KMS-11 (cell line): ENCODE measurements at regions not wholly inside any gene's neighbourhood (a gene's known extent, or its start where the extent isn't known, plus 50 kb on each side); places are given as distances from the start of the nearest gene placed in this dataset.
"Not testable (repeated sequence)": the region's sequence is repeated elsewhere in the genome, so short reads cannot be mapped to it uniquely, and the experiment has no call there.

Source experiments
- H2AFZ ChIP-seq: fragments of 200-600 bp; sonication (generic); 2 replicates; pipeline ENCODE4 v1.6.1; 2016; ENCODE audit warnings: antibody characterized with exemption, mixed run types, low read depth
- H3K27ac ChIP-seq: fragments of 200-600 bp; sonication (generic); 2 replicates; pipeline ENCODE4 v1.6.1; 2016; ENCODE audit warnings: mild to moderate bottlenecking, mixed run types
- H3K27me3 ChIP-seq: fragments of 200-600 bp; sonication (generic); 2 replicates; pipeline ENCODE4 v1.6.1; 2017; ENCODE audit warnings: mild to moderate bottlenecking, low read depth, mixed run types, moderate library complexity; ENCODE audit not compliant: insufficient read depth
- H3K36me3 ChIP-seq: fragments of 200-600 bp; sonication (generic); 2 replicates; pipeline ENCODE4 v1.6.1; 2017; ENCODE audit warnings: mild to moderate bottlenecking, mixed run types; ENCODE audit not compliant: insufficient read depth
- H3K4me1 ChIP-seq: fragments of 200-600 bp; sonication (generic); 2 replicates; pipeline ENCODE4 v1.6.1; 2016; ENCODE audit warnings: mild to moderate bottlenecking, low read depth, mixed run types; ENCODE audit not compliant: poor library complexity, severe bottlenecking
- H3K4me2 ChIP-seq: fragments of 200-600 bp; sonication (generic); 2 replicates; pipeline ENCODE4 v1.7.0; 2016; ENCODE audit warnings: mild to moderate bottlenecking, mixed run types
- H3K4me3 ChIP-seq: fragments of 200-600 bp; sonication (generic); IDR thresholded peaks from 2 replicates; pipeline ENCODE4 v1.6.1; 2017; ENCODE audit warnings: low read depth, low read length, mixed read lengths; ENCODE audit not compliant: insufficient read depth
- H3K79me2 ChIP-seq: fragments of 200-600 bp; sonication (generic); 2 replicates; pipeline ENCODE4 v1.6.1; 2016; ENCODE audit warnings: low read depth, mixed run types; ENCODE audit not compliant: insufficient read depth
- H3K9ac ChIP-seq: fragments of 200-600 bp; sonication (generic); 2 replicates; pipeline ENCODE4 v1.6.1; 2016; ENCODE audit warnings: mild to moderate bottlenecking, mixed run types
- H4K20me1 ChIP-seq: fragments of 200-600 bp; sonication (generic); 2 replicates; pipeline ENCODE4 v1.6.1; 2016; ENCODE audit warnings: mild to moderate bottlenecking, mixed run types; ENCODE audit not compliant: insufficient read depth
- CTCF ChIP-seq: fragments of 200-600 bp; sonication (generic); conservative IDR thresholded peaks from 2 replicates; pipeline ENCODE4 v1.6.1; 2017; ENCODE audit warnings: low read depth, mild to moderate bottlenecking, antibody characterized with exemption, low read length, moderate library complexity, mixed read lengths

- no peak for TF ChIP-seq CTCF
- H3K4me2 ChIP-seq = 0 out of 2 replicates have a peak overlapping the region, but pooled peaks have one; percentile 29
These were observed 518.1 kb upstream of the NUDT12 start for GRCh38 chr5:104080646-104081175.

GRCh38 chr5:104079861-104080645 lies 517.5 kb upstream of the NUDT12 start:
- H3K27me3 ChIP-seq, H3K36me3 ChIP-seq, H4K20me1 ChIP-seq, H3K4me2 ChIP-seq, H3K4me3 ChIP-seq, H3K79me2 ChIP-seq, H3K4me1 ChIP-seq, H2AFZ ChIP-seq: not testable (repeated sequence)
- Histone ChIP-seq H3K27ac (peak overlapping the region; percentile 95), H3K9ac (peak overlapping the region; percentile 88)

More at GRCh38 chr5:104080646-104081175, 518.1 kb upstream of the NUDT12 start:
- Histone ChIP-seq H4K20me1 (no peaks in the 10 kb centered on the region), H2AFZ (no peak overlapping the region), H3K79me2 (no peaks in the 10 kb centered on the region), H3K27ac (peak overlapping the region; percentile 95), H3K36me3 (no peaks in the 10 kb centered on the region), H3K27me3 (no peaks in the 10 kb centered on the region), H3K9ac (peak overlapping the region; percentile 88), H3K4me1 (peaks cover 6% of the 10 kb centered on the region), H3K4me3 (no peak overlapping the region)

- no peaks in the 10 kb centered on the region for H3K36me3 ChIP-seq
- H3K4me3 ChIP-seq = no peak overlapping the region
- no peak overlapping the region for H3K27ac ChIP-seq
- H3K9ac ChIP-seq = no peak overlapping the region
- H2AFZ ChIP-seq = no peak overlapping the region
- H3K27me3 ChIP-seq = no peaks in the 10 kb centered on the region
- no peaks in the 10 kb centered on the region for H4K20me1 ChIP-seq
- TF ChIP-seq CTCF = no peak
- no peaks in the 10 kb centered on the region for H3K4me1 ChIP-seq
- no peaks in the 10 kb centered on the region for H3K79me2 ChIP-seq
- no peak overlapping the region for H3K4me2 ChIP-seq
These were observed 509.3 kb upstream of the NUDT12 start for GRCh38 chr5:104071887-104072286.

- Histone ChIP-seq H3K9ac (no peak overlapping the region), H3K4me2 (no peak overlapping the region), H3K27me3 (no peaks in the 10 kb centered on the region), H3K36me3 (no peaks in the 10 kb centered on the region), H3K4me1 (no peaks in the 10 kb centered on the region), H2AFZ (no peak overlapping the region), H3K4me3 (no peak overlapping the region), H3K27ac (no peak overlapping the region), H3K79me2 (no peaks in the 10 kb centered on the region), H4K20me1 (no peaks in the 10 kb centered on the region)
- no peak for TF ChIP-seq CTCF
These were observed 500.2 kb upstream of the NUDT12 start for GRCh38 chr5:104062621-104063377.
